ENCODE measurements at regions not wholly inside any gene's neighbourhood (a gene's known extent, or its start where the extent isn't known, plus 50 kb on each side); places are given as distances from the start of the nearest gene placed in this dataset.

- TF ChIP-seq POLR2A (IDR thresholded peaks at IDR 0.05; ENCODE audit: low read length): no peak
- no peak for TF ChIP-seq GATA1 (IDR thresholded peaks at IDR 0.05; ENCODE audit: low read depth, low read length)
These were observed 115.6 kb downstream of the LRIG3 start for GRCh38 chr12:58804749-58805148.

All from erythroblast (primary cell).